ENCODE measurements at regions not wholly inside any gene's neighbourhood (a gene's known extent, or its start where the extent isn't known, plus 50 kb on each side); places are given as distances from the start of the nearest gene placed in this dataset.

- H3K4me2 ChIP-seq = no peak overlapping the region
- no peaks in the 10 kb centered on the region for H3K27me3 ChIP-seq
- H3K4me3 ChIP-seq = no peak overlapping the region
- H3K9ac ChIP-seq = no peak overlapping the region
- no peak overlapping the region for H3K27ac ChIP-seq
- no peaks in the 10 kb centered on the region; a peak in 1 of 22 replicates for H4K20me1 ChIP-seq
- peaks cover 0 to 6% (median 3%) of the 10 kb centered on the region in 10 experiments; a peak in 12 of 20 replicates for H3K4me1 ChIP-seq
- H3K9me3 ChIP-seq (replicated peaks in 1 of 11) = no peaks in the 10 kb centered on the region
- H3K36me3 ChIP-seq = no peaks in the 10 kb centered on the region
- TF ChIP-seq Cebpa-rat (IDR thresholded peaks at IDR 0.05) = no peak
Observed at GRCh38 chr22:26985206-26985605, 327.8 kb downstream of the MIAT start.

- TF ChIP-seq Cebpa-rat (IDR thresholded peaks at IDR 0.05) = no peak
Observed at GRCh38 chr22:26985931-26986782, 328.8 kb downstream of the MIAT start.

GRCh38 chr22:26986884-26987283 lies 329.5 kb downstream of the MIAT start:
- Histone ChIP-seq H3K4me1 (peaks cover 0 to 15% (median 10%) of the 10 kb centered on the region in 10 experiments; a peak in 12 of 20 replicates), H3K4me3 (no peak overlapping the region), H3K27me3 (no peaks in the 10 kb centered on the region), H3K9me3 (replicated peaks in 1 of 11) (peaks cover 0 to 7% (median 0%) of the 10 kb centered on the region in 11 experiments; a peak in 1 of 22 replicates), H3K4me2 (no peak overlapping the region), H3K27ac (no peak overlapping the region), H3K9ac (no peak overlapping the region), H3K36me3 (no peaks in the 10 kb centered on the region), H4K20me1 (no peaks in the 10 kb centered on the region; a peak in 1 of 22 replicates)
- TF ChIP-seq Cebpa-rat (IDR thresholded peaks at IDR 0.05) = no peak

More at GRCh38 chr22:26985931-26986782, 328.8 kb downstream of the MIAT start:
- no peak overlapping the region for H3K9ac ChIP-seq
- no peak overlapping the region for H3K4me2 ChIP-seq
- H4K20me1 ChIP-seq = no peaks in the 10 kb centered on the region; a peak in 1 of 22 replicates
- H3K36me3 ChIP-seq = no peaks in the 10 kb centered on the region
- H3K9me3 ChIP-seq (replicated peaks in 1 of 11) = 0 out of 22 replicates have a peak, but pooled peaks cover 0 to under 1% (median 0%) of the 10 kb centered on the region in 11 experiments
- H3K27ac ChIP-seq = no peak overlapping the region
- no peak overlapping the region for H3K4me3 ChIP-seq
- H3K27me3 ChIP-seq = no peaks in the 10 kb centered on the region
- H3K4me1 ChIP-seq = peaks cover 0 to 15% (median 10%) of the 10 kb centered on the region in 10 experiments; a peak in 12 of 20 replicates

GRCh38 chr22:26990503-26991189 lies 333.3 kb downstream of the MIAT start:
- Histone ChIP-seq H4K20me1 (no peaks in the 10 kb centered on the region; a peak in 1 of 22 replicates), H3K27ac (no peak overlapping the region), H3K27me3 (no peaks in the 10 kb centered on the region), H3K36me3 (no peaks in the 10 kb centered on the region), H3K4me1 (peaks cover 0 to 15% (median 10%) of the 10 kb centered on the region in 10 experiments; a peak in 12 of 20 replicates), H3K4me3 (no peak overlapping the region), H3K9ac (no peak overlapping the region), H3K9me3 (replicated peaks in 1 of 11) (peaks cover 0 to 7% (median 0%) of the 10 kb centered on the region in 11 experiments; a peak in 1 of 22 replicates), H3K4me2 (peak overlapping the region in 8 of 11 experiments; percentile 10 to 52 (median 44); a peak in 14 of 22 replicates)
- no peak for TF ChIP-seq Cebpa-rat (IDR thresholded peaks at IDR 0.05)

GRCh38 chr22:26992556-26992955 lies 335.2 kb downstream of the MIAT start:
- H3K4me3 ChIP-seq = no peak overlapping the region
- no peak for TF ChIP-seq Cebpa-rat (IDR thresholded peaks at IDR 0.05)
- H3K27ac ChIP-seq = no peak overlapping the region
- H3K9me3 ChIP-seq (replicated peaks in 1 of 11) = peaks cover 0 to 7% (median 0%) of the 10 kb centered on the region in 11 experiments; a peak in 1 of 22 replicates
- no peaks in the 10 kb centered on the region for H3K36me3 ChIP-seq
- no peaks in the 10 kb centered on the region for H3K27me3 ChIP-seq
- H3K9ac ChIP-seq = no peak overlapping the region
- H4K20me1 ChIP-seq = no peaks in the 10 kb centered on the region; a peak in 1 of 22 replicates
- H3K4me1 ChIP-seq = peaks cover 0 to 15% (median 10%) of the 10 kb centered on the region in 10 experiments; a peak in 12 of 20 replicates
- H3K4me2 ChIP-seq = no peak overlapping the region

GRCh38 chr22:26993886-26994285 lies 336.5 kb downstream of the MIAT start:
- Histone ChIP-seq H3K9me3 (replicated peaks in 1 of 11) (peaks cover 0 to 7% (median 0%) of the 10 kb centered on the region in 11 experiments; a peak in 1 of 22 replicates), H4K20me1 (no peaks in the 10 kb centered on the region; a peak in 1 of 22 replicates), H3K36me3 (no peaks in the 10 kb centered on the region), H3K9ac (no peak overlapping the region), H3K27ac (no peak overlapping the region), H3K4me1 (peaks cover 0 to 15% (median 10%) of the 10 kb centered on the region in 10 experiments; a peak in 12 of 20 replicates), H3K4me2 (no peak overlapping the region), H3K4me3 (no peak overlapping the region), H3K27me3 (no peaks in the 10 kb centered on the region)
- no peak for TF ChIP-seq Cebpa-rat (IDR thresholded peaks at IDR 0.05)

- Histone ChIP-seq H3K27ac (no peak overlapping the region), H3K9ac (no peak overlapping the region), H3K9me3 (replicated peaks in 1 of 11) (peaks cover 0 to 7% (median 0%) of the 10 kb centered on the region in 11 experiments; a peak in 1 of 22 replicates), H3K4me1 (peaks cover 0 to 13% (median 10%) of the 10 kb centered on the region in 10 experiments; a peak in 12 of 20 replicates), H3K27me3 (no peaks in the 10 kb centered on the region), H3K36me3 (no peaks in the 10 kb centered on the region), H3K4me3 (no peak overlapping the region), H3K4me2 (no peak overlapping the region), H4K20me1 (no peaks in the 10 kb centered on the region; a peak in 1 of 22 replicates)
- no peak for TF ChIP-seq Cebpa-rat (IDR thresholded peaks at IDR 0.05)
Observed at GRCh38 chr22:26994801-26995200, 337.4 kb downstream of the MIAT start.

- Histone ChIP-seq H3K27me3 (no peaks in the 10 kb centered on the region), H3K36me3 (no peaks in the 10 kb centered on the region), H3K4me2 (no peak overlapping the region), H3K9ac (no peak overlapping the region), H3K27ac (no peak overlapping the region), H4K20me1 (no peaks in the 10 kb centered on the region; a peak in 1 of 22 replicates), H3K4me3 (no peak overlapping the region), H3K4me1 (peaks cover 0 to 8% (median 6%) of the 10 kb centered on the region in 10 experiments; a peak in 12 of 20 replicates), H3K9me3 (replicated peaks in 1 of 11) (peaks cover 0 to 7% (median 0%) of the 10 kb centered on the region in 11 experiments; a peak in 1 of 22 replicates)
- TF ChIP-seq Cebpa-rat (IDR thresholded peaks at IDR 0.05) = no peak
Observed at GRCh38 chr22:26995235-26995634, 337.8 kb downstream of the MIAT start.

GRCh38 chr22:26996154-26996553 lies 338.8 kb downstream of the MIAT start:
- no peak for TF ChIP-seq Cebpa-rat (IDR thresholded peaks at IDR 0.05)
- H3K27me3 ChIP-seq = no peaks in the 10 kb centered on the region
- no peak overlapping the region for H3K9ac ChIP-seq
- no peaks in the 10 kb centered on the region for H3K36me3 ChIP-seq
- no peak overlapping the region for H3K4me2 ChIP-seq
- H3K9me3 ChIP-seq (replicated peaks in 1 of 11) = peaks cover 0 to 7% (median 0%) of the 10 kb centered on the region in 11 experiments; a peak in 1 of 22 replicates
- no peaks in the 10 kb centered on the region for H3K4me1 ChIP-seq
- no peak overlapping the region for H3K27ac ChIP-seq
- H3K4me3 ChIP-seq = no peak overlapping the region
- no peaks in the 10 kb centered on the region for H4K20me1 ChIP-seq

All from BLaER1 treated with 17β-estradiol and CSF1 and Interleukin-3, amounts not matched to agents 10 nM and 100 nM (cell line).